ENCODE measurements at regions not wholly inside any gene's neighbourhood (a gene's known extent, or its start where the extent isn't known, plus 50 kb on each side); places are given as distances from the start of the nearest gene placed in this dataset.

DNA sequence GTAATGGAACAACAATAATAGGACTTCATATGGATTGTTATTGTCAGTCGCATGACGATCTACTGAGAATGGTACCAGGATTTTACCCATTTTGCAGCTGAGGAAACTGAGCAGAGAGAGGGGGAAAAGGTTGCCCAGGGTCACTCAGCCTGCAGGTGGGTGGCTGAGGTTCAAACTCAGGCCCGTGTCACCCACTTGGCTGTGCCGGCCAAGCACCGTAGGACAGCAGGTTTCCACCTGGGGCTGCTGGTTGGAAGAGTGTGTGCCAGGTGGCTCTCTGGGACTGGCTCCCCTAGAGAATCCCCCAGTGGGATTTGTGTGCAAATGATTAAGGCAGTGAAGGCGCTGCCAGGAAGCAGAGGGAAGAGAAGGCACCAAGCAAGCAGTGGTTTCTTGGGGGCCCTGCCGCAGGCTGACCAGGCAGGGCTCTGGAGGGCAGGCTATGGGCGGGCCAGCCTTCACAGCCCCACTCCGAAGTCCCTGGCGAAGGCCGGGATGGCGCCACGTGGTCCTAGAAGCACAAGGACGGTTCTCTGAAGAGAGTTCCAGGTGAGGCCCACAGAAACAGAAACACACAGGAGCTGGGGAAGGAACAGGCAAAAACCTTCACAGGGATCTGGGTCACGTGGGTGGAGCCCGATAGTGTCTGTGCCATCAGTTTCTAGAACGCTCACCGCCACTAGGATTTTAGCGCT is 163.5 kb downstream of the IRF8 start:
- TF ChIP-seq CTCF (conservative IDR thresholded peaks at IDR 0.05) (no peak), ZFX (IDR thresholded peaks at IDR 0.05) (no peak)
- no peak overlapping the region for H3K27ac ChIP-seq

- H3K27ac ChIP-seq: no peak overlapping the region
- TF ChIP-seq ZFX (IDR thresholded peaks at IDR 0.05): no peak
- no peak for TF ChIP-seq CTCF (conservative IDR thresholded peaks at IDR 0.05)
These were observed 164.9 kb downstream of the IRF8 start for GRCh38 chr16:86063760-86064405.

- TF ChIP-seq CTCF (conservative IDR thresholded peaks at IDR 0.05) (no peak), ZFX (IDR thresholded peaks at IDR 0.05) (no peak)
- no peak overlapping the region for H3K27ac ChIP-seq
These were observed 165.7 kb downstream of the IRF8 start for GRCh38 chr16:86064431-86065250.

DNA sequence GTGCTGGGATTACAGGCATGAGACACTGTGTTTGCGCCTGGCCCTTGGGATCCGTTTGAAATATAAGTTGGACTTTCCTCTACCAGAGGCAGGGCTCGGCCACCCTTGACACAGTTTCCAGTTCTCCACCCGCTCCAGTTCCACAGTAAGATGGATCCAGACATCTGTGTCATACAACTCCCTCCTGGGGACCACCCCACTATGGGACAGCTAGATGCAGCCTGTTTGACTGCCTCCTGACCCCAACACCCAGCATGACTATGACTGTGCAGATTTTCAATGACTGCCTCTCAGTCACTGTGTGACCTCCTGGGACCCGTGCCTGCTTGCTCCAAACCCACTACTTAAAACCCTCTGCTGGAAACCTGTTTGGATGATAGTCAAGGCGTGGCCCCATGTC is 166.7 kb downstream of the IRF8 start:
- TF ChIP-seq ZFX (IDR thresholded peaks at IDR 0.05) (no peak), CTCF (conservative IDR thresholded peaks at IDR 0.05) (no peak)
- H3K27ac ChIP-seq: no peak overlapping the region

DNA sequence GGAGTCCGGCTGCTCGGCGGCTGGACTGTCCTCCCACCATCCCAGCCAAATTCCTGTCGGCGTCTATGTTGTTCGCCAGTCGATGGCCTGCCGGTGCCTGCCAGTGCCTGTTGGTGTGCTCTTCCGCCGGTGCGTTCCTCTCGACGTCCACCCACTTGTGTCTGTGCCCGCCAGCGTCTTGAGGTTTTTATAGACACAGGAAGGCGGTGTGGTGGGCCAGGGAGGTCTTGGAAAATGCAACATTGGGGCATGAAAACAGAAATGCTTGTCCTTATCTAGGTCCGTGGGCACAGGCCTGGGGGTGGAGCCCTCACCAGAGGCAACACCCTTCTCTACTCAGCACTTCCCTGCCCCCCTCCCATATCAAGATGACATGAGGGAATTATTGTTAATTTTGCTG is 167.8 kb downstream of the IRF8 start:
- no peak overlapping the region for H3K27ac ChIP-seq
- TF ChIP-seq ZFX (IDR thresholded peaks at IDR 0.05): no peak
- TF ChIP-seq CTCF (conservative IDR thresholded peaks at IDR 0.05): no peak

- no peak for TF ChIP-seq ZFX (IDR thresholded peaks at IDR 0.05)
- no peak for TF ChIP-seq CTCF (conservative IDR thresholded peaks at IDR 0.05)
- H3K27ac ChIP-seq: no peak overlapping the region
These were observed 168.6 kb downstream of the IRF8 start for GRCh38 chr16:86067516-86067915.

DNA sequence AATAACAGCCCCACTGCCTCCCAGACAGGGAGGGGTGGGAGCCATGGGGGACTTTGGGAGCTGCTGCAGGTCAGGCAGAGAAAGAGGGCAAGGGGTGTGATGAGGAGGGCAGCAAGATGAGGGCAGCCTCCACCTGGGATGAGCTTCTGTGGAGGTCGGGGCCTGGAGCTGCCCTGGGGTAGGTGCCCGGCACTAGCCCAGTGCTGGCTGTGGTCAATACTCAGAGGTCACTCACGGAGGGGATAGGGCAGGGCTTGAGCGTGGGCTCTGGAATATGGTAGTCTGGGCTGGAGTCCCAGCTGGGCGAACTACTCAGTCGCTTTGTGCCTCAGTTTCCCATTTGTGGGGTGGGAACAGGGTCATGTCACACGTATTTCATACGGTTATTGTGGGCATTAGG is 169.0 kb downstream of the IRF8 start:
- TF ChIP-seq ZFX (IDR thresholded peaks at IDR 0.05) (no peak), CTCF (conservative IDR thresholded peaks at IDR 0.05) (no peak)

More for the DNA sequence above, 169.0 kb downstream of the IRF8 start:
- H3K27ac ChIP-seq: no peak overlapping the region

Data from C4-2B (cell line).